Mesodermal cell (in vitro differentiated cells): ENCODE measurements at regions not wholly inside any gene's neighbourhood (a gene's known extent, or its start where the extent isn't known, plus 50 kb on each side); places are given as distances from the start of the nearest gene placed in this dataset.

Experiments used
- H3K27ac ChIP-seq: 2 replicates; pipeline ENCODE4 v1.7.0; 2013; ENCODE audit warnings: mild to moderate bottlenecking, low read depth, low read length, moderate library complexity; ENCODE audit not compliant: severe bottlenecking
- H3K36me3 ChIP-seq: 2 replicates; pipeline ENCODE4 v1.7.1; 2013; ENCODE audit warnings: mild to moderate bottlenecking, low read length, moderate library complexity; ENCODE audit not compliant: control insufficient read depth, insufficient read depth
- H3K4me1 ChIP-seq: one replicate; pipeline ENCODE4 v1.7.1; 2013; ENCODE audit warnings: mild to moderate bottlenecking, low read length; ENCODE audit not compliant: insufficient read depth, control insufficient read depth, poor library complexity, severe bottlenecking
- H3K4me3 ChIP-seq: 2 replicates; pipeline ENCODE4 v1.7.0; 2013; ENCODE audit warnings: low read length, control low read depth, mild to moderate bottlenecking; ENCODE audit not compliant: insufficient read depth, poor library complexity, severe bottlenecking; ENCODE audit errors: extremely low read depth
- H3K9me3 ChIP-seq: 2 replicates; pipeline ENCODE4 v1.7.1; 2013; ENCODE audit warnings: mild to moderate bottlenecking, low read length, moderate library complexity; ENCODE audit not compliant: control insufficient read depth
- WGBS, 2 experiments: methylation state at CpG; one replicate each; pipeline ENCODE4 v1.1.5; 2013; ENCODE audit warnings: missing lambda C conversion rate in 2 of 2; ENCODE audit not compliant: insufficient coverage in 2 of 2; 5-methylcytosine and 5-hydroxymethylcytosine counted together

DNA sequence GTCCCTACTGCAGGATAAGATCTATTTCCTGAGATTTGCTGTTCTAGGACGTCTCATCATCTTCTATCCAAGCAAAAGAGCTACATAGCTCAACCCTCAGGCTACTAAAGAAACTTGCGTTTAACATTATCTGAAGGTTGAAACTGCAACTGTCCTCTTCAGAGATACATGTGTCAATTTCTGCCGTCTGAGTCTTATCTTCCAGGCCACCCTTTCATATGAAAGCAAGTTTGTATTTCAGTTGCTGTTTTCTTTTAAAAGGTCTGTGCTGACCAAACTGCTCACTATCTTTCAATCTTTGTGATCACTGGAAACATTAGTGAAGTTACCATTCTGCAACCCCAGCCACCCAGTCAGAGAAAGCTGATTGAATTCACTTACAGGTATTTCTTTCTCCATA lies 108.6 kb upstream of the RAB3GAP2 start:
- WGBS, 2 experiments = 78 to 89% methylated on average over 2 to 3 of the region's 3 CpGs
- H3K9me3 ChIP-seq = no peaks in the 10 kb centered on the region
- no peaks in the 10 kb centered on the region for H3K36me3 ChIP-seq
- H3K27ac ChIP-seq = no peak overlapping the region
- no peaks in the 10 kb centered on the region for H3K4me1 ChIP-seq
- H3K4me3 ChIP-seq = no peak overlapping the region

DNA sequence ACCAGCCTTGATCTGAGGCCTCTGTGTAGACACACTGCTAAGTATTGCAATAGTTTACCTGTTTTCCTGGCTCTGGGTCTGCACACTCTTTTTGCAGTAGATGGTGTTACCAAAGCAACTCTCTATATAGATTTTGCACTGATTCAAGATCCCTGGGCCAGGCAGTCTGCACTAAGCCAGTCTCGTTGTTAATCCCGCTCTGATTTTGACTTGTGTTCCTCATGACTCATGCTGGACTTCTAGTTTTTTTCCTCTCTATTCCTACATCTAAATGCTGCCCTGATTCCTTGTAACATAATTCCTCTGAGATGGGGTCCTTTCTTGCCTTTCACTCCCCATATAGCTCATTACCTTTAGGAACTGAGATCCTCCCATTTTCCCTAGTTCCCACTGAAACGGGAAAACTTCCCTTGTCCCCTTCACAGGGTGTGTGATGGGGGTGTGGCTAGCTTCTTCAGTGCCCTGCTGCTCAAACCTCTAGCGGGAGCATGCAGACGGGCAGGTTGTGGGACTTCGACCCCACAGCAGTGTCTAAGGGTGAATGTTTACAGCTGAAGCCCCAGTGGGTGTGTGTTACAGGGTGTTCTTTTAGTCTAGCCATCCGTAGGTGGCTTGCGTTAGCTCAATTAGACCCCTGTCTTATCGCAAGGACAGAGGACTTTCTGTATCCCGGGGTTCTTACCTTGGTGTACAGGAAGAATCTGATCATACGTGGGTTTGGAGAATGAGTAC lies 106.5 kb upstream of the RAB3GAP2 start:
- no peak overlapping the region for H3K27ac ChIP-seq
- H3K9me3 ChIP-seq = no peaks in the 10 kb centered on the region
- no peak overlapping the region for H3K4me3 ChIP-seq
- 81 to 87% methylated on average over 10 of the region's 11 CpGs for WGBS, 2 experiments
- H3K4me1 ChIP-seq = no peaks in the 10 kb centered on the region
- H3K36me3 ChIP-seq = no peaks in the 10 kb centered on the region

GRCh38 chr1:220375715-220376114 lies 103.5 kb upstream of the RAB3GAP2 start:
- Histone ChIP-seq H3K4me1 (no peaks in the 10 kb centered on the region), H3K9me3 (no peaks in the 10 kb centered on the region), H3K36me3 (no peaks in the 10 kb centered on the region), H3K27ac (no peak overlapping the region), H3K4me3 (no peak overlapping the region)
- 83% methylated on average over 3 of the region's 3 CpGs for WGBS, 2 experiments

DNA sequence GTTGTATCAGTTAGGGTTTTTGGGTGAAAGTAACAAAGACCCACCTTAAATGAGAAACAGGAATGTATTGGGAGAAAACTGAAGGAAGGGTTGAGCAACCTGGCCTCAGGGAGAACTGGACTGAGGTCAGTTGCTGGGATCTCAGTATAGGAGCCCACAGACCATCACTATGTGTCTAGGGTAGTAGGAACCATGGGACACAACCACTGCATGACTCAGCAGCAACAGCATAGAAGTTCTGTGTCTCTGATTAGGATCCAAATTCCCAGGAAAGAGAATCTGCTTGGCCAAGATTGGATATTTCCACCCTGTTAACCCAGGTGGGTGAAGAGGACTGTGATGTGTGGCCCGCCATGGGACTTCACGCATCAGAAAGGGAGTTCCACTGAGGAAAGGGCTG lies 102.2 kb upstream of the RAB3GAP2 start:
- Histone ChIP-seq H3K4me3 (no peak overlapping the region), H3K27ac (no peak overlapping the region), H3K4me1 (peaks cover 7% of the 10 kb centered on the region), H3K36me3 (no peaks in the 10 kb centered on the region), H3K9me3 (no peaks in the 10 kb centered on the region)
- WGBS, 2 experiments = no CpG with 5 or more reads among the region's 2 CpGs

DNA sequence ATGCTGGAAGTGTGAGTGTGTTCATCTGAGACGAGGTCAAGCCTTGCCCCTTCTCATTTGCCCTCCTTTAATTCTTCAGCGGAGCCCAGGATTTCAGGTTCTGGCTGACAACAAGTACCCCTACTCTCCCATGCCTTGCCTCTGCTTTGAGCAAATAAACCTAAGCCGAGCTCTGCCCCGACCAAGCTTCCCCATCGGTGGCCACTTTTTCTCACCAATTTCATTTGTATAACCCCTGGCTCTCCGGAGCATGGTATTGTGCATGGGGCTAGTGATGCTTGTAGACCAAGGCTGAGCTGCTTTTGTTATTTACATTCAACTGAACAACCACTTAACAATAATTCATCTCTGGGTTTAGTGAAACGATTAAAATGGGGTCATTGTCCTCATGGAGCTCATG lies 100.2 kb upstream of the RAB3GAP2 start:
- peaks cover 7% of the 10 kb centered on the region for H3K4me1 ChIP-seq
- H3K27ac ChIP-seq = no peak overlapping the region
- H3K36me3 ChIP-seq = no peaks in the 10 kb centered on the region
- 84% methylated on average over 4 of the region's 7 CpGs; no CpG with 5 or more reads in 1 of the 2 experiments for WGBS, 2 experiments
- H3K4me3 ChIP-seq = no peak overlapping the region
- H3K9me3 ChIP-seq = no peaks in the 10 kb centered on the region

DNA sequence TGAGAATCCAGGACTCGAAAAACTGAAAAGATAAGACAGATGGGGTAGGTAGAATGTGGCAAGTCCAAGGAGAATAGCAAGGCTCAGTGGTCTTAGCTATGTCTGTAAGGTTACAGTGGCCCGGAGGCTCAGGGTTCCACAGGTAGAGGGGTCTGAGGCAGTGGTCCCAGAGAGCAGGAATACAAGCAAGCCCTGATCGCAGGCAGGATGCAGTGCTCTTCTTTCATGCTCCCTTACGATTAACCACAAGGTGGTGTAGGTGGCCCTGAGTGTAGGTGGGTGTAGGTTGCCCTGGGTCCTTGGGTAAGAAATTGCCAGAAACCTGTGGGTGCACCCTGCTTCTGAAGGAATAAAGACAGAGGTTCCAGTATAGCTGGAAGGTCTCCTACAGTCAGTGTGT lies 99.1 kb upstream of the RAB3GAP2 start:
- Histone ChIP-seq H3K27ac (no peak overlapping the region), H3K36me3 (no peaks in the 10 kb centered on the region), H3K9me3 (no peaks in the 10 kb centered on the region), H3K4me1 (peaks cover 7% of the 10 kb centered on the region), H3K4me3 (no peak overlapping the region)
- 75 to 86% methylated on average over 2 to 4 of the region's 4 CpGs for WGBS, 2 experiments

GRCh38 chr1:220370041-220370700 lies 97.9 kb upstream of the RAB3GAP2 start:
- H3K36me3 ChIP-seq = no peaks in the 10 kb centered on the region
- peaks cover 7% of the 10 kb centered on the region for H3K4me1 ChIP-seq
- no peaks in the 10 kb centered on the region for H3K9me3 ChIP-seq
- peak overlapping the region; percentile 38 for H3K27ac ChIP-seq
- WGBS, 2 experiments = 73 to 81% methylated on average over 2 to 4 of the region's 5 CpGs
- H3K4me3 ChIP-seq = no peak overlapping the region

DNA sequence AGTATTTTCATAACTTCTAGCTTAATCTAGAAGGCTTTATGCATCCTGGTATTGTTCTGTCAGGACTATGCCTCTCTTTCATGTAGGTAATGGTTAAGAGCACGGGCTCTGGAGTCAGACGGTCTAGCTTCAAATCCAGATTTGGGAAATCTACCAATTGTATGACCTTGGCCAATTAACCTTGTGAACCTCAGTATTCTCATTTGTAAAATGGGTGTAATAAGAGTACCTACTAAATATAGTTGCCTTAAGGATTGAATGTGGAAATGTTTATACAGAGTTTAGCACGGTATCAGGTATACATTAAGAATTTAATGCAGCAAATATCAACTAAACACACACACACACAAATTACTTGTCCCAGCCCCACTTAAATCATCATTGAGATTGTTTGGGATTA lies 97.3 kb upstream of the RAB3GAP2 start:
- H3K4me1 ChIP-seq = peaks cover 7% of the 10 kb centered on the region
- no peaks in the 10 kb centered on the region for H3K9me3 ChIP-seq
- WGBS, 2 experiments = no CpG with 5 or more reads among the region's 3 CpGs
- no peak overlapping the region for H3K4me3 ChIP-seq
- no peaks in the 10 kb centered on the region for H3K36me3 ChIP-seq
- peak overlapping the region; percentile 38 for H3K27ac ChIP-seq

DNA sequence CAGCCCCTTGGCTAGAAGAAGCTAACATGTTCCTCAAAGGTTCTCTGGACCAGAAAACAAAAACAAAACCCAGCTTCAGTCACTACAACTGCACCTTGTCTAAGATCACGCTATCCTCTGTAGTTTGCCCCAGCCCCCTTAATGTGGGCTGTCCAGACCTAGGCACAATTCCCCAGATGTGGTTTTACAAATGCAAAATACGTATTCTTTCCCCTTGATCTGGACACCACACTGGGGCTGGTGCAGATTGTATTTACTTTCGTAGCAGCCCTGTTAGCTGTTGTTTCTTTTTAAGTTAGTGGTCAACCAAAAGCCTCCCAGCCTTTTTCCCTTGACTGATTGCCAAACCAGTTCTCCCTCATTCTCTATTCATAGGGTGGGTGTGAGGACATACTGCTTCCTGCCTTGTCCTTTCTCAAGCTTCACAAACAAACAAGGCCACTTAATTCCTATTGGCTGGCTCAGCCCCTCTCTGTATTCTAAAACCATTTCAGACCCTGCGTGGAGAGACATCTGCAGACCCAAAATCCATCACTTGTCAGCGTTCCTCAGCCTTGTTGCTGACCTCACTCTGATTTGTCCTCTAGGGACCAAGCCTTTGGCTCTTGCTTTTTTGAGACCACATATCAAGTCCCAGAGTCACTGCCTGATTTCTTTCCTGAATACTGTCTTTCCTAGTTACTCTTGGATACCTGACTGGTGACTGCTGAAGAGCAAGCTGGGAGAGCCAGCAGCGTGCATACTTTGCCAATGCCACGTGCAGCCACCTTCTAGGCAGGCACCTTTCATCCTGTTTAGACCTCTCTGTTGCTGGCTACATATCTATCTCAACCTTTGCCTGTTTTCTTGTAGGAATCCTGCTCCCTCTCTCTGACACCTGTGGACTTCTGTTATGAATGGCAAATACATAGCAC lies 96.4 kb upstream of the RAB3GAP2 start:
- Histone ChIP-seq H3K4me1 (peaks cover 10% of the 10 kb centered on the region), H3K27ac (no peak overlapping the region), H3K9me3 (no peaks in the 10 kb centered on the region), H3K36me3 (no peaks in the 10 kb centered on the region), H3K4me3 (no peak overlapping the region)
- 78 to 87% methylated on average over 5 to 6 of the region's 7 CpGs for WGBS, 2 experiments

GRCh38 chr1:220367833-220368232 lies 95.6 kb upstream of the RAB3GAP2 start:
- WGBS, 2 experiments = 100% methylated on average over 1 of the region's 3 CpGs; no CpG with 5 or more reads in 1 of the 2 experiments
- no peaks in the 10 kb centered on the region for H3K9me3 ChIP-seq
- H3K4me3 ChIP-seq = no peak overlapping the region
- no peak overlapping the region for H3K27ac ChIP-seq
- no peaks in the 10 kb centered on the region for H3K36me3 ChIP-seq
- peaks cover 15% of the 10 kb centered on the region for H3K4me1 ChIP-seq
